ENCODE measurements at regions not wholly inside any gene's neighbourhood (a gene's known extent, or its start where the extent isn't known, plus 50 kb on each side); places are given as distances from the start of the nearest gene placed in this dataset.

DNA sequence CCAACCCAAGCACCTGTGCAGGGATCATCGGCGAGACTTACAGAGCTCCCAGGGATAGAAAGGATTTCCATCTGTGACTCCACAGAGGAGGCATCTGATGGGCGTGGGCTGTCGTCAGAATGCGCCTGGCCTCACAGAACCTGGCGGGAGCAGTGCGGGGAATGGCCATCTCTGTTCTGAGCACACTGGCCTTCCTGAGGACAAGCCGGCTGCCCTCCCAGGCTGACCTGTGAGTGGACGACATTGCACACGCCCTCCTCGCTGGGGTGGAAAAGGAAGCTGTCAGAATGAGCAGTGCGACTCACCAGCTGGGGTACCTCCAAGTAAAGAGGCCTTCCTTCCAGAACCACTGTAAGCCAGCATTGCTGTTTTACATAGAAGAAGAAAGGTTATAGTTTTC is 234.6 kb upstream of the PITRM1 start:
- TF ChIP-seq, protein P1, sequence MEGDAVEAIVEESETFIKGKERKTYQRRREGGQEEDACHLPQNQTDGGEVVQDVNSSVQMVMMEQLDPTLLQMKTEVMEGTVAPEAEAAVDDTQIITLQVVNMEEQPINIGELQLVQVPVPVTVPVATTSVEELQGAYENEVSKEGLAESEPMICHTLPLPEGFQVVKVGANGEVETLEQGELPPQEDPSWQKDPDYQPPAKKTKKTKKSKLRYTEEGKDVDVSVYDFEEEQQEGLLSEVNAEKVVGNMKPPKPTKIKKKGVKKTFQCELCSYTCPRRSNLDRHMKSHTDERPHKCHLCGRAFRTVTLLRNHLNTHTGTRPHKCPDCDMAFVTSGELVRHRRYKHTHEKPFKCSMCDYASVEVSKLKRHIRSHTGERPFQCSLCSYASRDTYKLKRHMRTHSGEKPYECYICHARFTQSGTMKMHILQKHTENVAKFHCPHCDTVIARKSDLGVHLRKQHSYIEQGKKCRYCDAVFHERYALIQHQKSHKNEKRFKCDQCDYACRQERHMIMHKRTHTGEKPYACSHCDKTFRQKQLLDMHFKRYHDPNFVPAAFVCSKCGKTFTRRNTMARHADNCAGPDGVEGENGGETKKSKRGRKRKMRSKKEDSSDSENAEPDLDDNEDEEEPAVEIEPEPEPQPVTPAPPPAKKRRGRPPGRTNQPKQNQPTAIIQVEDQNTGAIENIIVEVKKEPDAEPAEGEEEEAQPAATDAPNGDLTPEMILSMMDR (IDR thresholded peaks at IDR 0.05): no peak
- TF ChIP-seq EZH2 (IDR thresholded peaks at IDR 0.05; ENCODE audit: borderline replicate concordance, insufficient read depth, low read depth, low read length, poor library complexity, severe bottlenecking): no peak

All from B cell (primary cell).